Tibial nerve (tissue), 3 donors: ENCODE measurements at regions not wholly inside any gene's neighbourhood (a gene's known extent, or its start where the extent isn't known, plus 50 kb on each side); places are given as distances from the start of the nearest gene placed in this dataset.

Experiments used
- CTCF ChIP-seq, 5 experiments: fragments of 200-600 bp in 3 of 5; fragments of 450-650 bp in 2 of 5; sonication (generic) in 3 of 5; IDR thresholded peaks; one replicate each; pipeline ENCODE4 v1.5.1; 2016 to 2019; ENCODE audit warnings: antibody characterized with exemption in 5 of 5, mild to moderate bottlenecking in 3 of 5, moderate library complexity in 2 of 5
- POLR2A ChIP-seq, 2 donors: fragments of 450-650 bp; IDR thresholded peaks; one replicate each; pipeline ENCODE4 v1.6.1; 2017; ENCODE audit warnings: antibody characterized with exemption in 2 of 2, mild to moderate bottlenecking in 2 of 2, moderate library complexity in 2 of 2

DNA sequence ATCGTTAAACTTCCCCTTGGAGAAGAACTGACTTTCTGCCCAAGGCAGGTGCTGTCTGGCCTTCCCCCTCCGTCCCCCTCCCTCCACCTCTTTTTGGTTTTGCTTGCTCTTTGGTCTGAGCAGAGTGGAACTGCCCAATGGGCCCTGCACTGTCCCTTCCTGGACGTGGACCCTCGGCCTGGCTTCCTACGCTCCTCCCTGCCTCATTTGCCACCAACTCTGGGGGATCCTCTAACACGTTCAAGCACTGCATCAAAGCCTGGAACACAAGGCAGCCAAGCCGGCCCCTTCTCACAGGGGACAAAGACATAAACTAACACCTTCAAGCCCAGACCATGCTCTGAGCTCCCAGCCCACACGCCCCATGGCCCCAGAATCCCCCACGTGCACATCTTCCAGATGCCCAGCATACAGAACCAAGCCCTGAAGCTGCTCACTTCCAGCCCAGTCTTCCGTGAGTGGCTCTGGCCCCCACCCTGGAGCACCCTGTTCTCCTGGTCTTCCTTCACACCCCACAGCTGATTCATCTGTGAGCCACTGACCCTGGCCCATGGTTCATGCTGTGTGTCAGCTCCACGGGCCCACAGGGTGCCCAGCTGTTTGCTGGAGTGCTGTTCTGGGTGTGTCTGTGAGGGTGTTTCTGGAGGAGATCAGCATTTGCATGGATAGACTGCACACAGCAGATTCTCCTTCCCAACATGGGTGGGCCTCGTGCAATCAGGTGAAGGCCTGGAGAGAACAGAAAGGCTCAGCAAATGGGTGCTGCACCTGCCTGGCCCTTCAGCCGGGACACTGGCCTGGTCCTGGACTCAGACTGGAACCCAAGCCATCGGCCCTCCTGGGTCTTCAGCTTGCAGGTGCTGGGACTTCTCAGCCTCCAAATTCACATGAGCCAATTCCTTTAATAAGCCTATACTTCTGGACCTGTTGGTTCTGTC lies 247.1 kb upstream of the SALL3 start:
- no peak for TF ChIP-seq CTCF (IDR thresholded peaks at IDR 0.05)
- TF ChIP-seq POLR2A (IDR thresholded peaks at IDR 0.05): no peak
